NCI-H146 treated with DMSO at 0.1 percent for 48 hours (cell line): ENCODE measurements at regions not wholly inside any gene's neighbourhood (a gene's known extent, or its start where the extent isn't known, plus 50 kb on each side); places are given as distances from the start of the nearest gene placed in this dataset.
"Not testable (repeated sequence)": the region's sequence is repeated elsewhere in the genome, so short reads cannot be mapped to it uniquely, and the experiment has no call there.

Experiments used
- DNase-seq: peaks from one replicate; lab custom pipeline; 2025; ENCODE audit not compliant: unreplicated experiment; lab: John Stamatoyannopoulos, UW

DNA sequence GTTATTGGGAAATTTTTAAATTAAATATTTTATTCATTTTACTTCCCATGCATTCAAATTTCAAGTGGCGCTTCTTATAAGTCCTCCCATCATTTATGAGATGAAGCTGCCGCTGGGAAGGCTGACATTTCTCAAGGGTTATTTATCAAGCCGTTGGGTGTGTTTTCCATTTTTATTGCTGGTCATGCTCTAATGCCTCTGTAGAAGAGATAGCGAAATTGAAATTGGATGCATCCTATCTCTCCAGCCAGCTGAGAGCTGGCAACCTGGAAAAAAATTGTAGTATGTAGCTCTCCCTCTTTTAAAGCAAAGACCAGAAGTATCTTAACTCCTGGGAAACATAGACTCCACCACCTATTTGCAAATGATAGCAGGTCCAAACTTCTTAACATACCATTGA is 135.9 kb downstream of the C6orf118 start:
- DNase-seq, result no peak

DNA sequence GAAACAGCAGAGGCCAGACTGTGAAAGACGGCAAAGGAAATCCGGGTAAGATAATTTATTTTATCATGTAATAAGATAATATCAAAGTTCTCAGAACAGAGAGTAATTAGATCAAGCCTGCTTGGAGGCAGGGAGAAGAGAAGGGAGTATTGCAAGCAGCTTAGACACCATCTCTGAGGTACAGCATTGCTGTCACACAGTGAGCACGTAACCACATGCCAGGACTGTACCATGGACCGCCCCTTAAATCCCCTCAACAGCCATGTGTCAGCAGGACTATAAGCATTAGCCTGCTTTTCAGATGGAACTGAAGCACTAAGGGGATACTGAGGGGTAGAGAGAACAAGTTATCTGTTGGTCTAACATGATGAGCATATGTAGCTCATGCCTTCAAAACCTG is 141.5 kb downstream of the C6orf118 start:
- DNase-seq, result no peak

DNA sequence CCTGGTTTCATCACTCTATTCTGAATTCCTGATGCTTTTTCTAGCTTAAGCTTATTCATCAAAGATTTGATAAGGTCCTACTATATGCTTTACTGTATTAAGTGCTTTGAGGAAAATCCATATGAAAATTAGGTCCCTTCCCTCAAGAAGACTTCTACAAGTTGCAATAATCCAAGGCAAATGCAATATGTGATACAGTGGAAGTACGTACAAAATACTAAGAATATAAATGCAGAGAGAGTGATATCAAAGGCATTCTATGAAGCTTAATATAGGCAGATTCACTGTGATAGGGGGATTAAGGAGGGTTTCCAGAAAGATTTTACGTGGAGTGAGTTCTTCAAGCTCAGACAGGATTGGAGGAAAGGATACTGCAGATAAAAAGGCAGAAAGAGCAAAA is 142.1 kb downstream of the C6orf118 start:
- no peak for DNase-seq

DNA sequence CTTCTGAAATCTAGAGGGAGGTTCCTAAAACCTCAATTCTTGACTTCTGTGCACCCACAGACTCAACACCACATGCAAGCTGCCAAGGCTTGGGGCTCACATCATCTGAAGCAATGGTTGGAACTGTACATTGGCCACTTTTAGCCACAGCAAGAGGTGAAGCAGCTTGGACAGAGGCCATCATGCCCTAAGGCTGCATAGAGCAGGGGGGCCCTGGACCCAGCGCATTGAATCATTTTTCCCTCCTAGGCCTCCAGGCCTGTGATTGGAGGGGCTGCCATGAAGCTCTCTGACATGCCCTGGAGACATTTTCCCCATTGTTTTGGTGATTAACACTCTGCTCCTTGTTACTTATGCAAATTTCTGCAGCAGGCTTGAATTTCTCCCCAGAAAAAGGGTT is 145.9 kb downstream of the C6orf118 start:
- DNase-seq, result no peak

DNA sequence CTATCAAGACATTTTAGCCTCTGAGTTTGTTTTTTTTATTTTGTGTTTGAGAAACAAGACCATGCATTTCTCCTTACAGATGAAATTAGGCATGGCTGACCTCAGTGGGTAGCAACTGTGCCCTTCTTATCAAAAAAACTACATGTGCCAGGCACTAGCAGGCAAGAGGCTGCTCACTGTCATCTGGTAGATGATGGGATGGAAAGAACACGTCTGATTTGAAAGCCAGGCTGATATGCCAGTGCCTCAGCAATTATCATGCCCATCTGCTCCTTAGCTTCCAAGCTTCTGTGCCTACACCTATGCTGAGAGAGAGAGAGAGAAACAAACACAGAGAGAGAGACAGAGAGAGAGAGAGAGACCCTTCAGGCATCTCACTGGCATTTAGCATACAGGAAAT is 149.9 kb downstream of the C6orf118 start:
- no peak for DNase-seq

DNA sequence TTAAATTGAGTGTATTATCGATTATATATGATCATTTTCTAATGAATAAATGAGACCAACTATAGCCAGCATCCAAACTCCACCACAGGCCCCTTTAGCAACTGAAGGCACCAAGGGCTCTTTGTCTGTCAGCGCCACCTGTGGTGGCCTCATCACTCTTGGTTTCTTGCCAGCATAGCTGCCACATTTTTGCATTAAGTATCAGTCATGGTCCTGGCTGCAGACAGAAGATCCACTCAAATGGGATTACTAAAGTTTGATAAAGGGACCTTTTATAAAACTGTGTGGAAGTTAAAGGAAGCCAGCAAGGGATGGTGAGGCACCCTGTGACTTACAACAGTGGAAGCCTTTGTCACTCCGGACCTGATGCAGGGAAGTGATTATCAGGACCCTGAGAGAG is 162.9 kb downstream of the C6orf118 start:
- no peak for DNase-seq

DNA sequence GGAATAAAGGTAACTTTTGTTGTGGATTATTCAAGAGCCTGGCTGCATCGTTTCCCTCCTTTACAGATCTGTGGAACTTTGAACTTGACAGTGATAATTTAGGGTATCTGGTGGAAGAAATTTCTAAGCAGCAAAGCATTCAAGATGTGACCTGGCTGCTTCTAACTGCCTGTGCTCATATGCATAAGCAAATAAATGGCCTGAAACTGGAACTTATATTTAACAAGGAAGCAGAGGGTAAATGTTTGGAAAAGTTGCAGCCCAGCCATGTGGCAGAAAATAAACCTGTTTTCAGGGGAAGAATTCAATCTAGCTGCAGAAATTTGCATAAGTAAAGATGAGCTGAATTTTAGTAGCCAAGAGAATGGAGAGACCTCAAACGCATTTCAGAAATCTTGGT is 173.5 kb downstream of the C6orf118 start:
- no peak for DNase-seq

DNA sequence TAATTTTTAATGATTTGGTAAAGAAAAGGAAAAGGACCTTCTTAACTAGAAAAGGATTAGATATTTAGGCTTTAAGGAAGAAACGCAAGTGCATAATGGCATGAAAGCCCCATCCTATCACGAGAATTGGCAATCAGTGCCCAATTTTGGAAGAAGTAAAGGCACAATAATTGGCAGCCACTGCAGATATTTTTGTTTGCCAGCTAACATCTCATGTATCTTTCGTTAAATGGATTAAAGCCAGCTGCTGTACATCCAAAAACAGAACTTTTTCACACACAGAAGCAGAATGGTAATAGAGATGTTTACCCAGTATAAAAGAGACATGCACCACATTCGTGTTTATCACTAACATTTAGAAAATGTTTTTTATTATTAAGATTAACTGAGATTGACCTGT is 180.3 kb downstream of the C6orf118 start:
- DNase-seq, result no peak

- not testable (repeated sequence) for DNase-seq
Observed at GRCh38 chr6:165127743-165128142, 181.7 kb downstream of the C6orf118 start.

- not testable (repeated sequence) for DNase-seq
Observed at GRCh38 chr6:165124681-165125080, 184.7 kb downstream of the C6orf118 start.

- no peak for DNase-seq
Observed at GRCh38 chr6:165119231-165120020, 190.0 kb downstream of the C6orf118 start.

DNA sequence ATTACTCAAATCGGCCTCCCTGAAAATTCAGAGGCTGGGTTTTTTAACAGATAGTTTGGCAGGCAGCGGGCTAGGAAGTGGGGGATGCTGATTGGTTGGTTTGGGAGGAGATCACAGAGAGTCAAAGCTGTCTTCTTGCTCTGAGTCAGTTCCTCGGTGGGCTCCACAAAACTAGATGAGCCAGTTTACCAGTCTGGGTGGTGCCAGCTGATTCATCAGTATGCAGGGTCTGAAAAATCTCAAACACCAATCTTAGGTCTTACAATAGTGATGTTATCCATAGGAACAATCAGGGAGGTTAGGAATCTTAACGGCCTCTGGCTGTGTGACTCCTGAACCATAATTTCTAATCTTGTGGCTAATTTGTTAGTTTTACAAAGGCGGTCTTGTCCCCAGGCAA is 190.7 kb downstream of the C6orf118 start:
- DNase-seq, result no peak

DNA sequence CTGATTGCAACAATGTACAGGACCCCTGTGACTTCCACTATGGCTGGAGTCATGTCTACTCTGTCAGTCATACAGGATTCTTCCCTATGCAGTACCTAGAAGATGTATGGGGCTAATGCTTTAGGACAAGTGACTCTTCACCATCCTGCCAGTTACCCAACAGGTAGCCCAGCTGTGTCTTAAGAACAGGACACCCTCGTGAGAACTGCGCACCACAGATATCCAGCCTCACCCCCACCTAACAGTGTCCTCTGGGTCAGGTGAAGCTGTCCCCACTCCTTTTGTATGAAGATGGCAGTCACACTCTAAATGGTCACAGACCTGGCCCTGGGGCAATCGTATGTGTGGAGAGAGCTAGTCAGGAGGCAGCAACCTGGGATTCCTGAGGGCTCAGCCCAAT is 191.6 kb downstream of the C6orf118 start:
- DNase-seq, result no peak

DNA sequence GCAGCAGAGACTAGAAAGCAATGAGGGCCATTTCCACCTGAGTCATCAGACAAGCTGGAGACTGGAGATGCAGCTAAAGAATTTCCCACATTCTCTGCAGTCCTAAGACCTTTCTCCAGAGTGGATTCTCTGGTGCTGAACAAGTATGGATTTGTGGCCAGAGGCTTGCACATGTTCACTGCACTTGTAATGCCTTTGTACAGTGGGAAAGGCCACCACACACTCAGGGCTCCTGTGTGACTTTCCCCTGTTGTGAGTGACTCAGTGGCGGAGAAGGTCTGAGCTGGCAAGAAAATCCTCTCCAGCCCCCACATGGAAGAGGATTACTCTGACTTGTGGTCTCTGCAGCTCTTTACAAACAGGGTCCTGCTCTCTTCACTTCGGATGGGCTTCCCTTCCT is 192.3 kb downstream of the C6orf118 start:
- DNase-seq, result no peak

DNA sequence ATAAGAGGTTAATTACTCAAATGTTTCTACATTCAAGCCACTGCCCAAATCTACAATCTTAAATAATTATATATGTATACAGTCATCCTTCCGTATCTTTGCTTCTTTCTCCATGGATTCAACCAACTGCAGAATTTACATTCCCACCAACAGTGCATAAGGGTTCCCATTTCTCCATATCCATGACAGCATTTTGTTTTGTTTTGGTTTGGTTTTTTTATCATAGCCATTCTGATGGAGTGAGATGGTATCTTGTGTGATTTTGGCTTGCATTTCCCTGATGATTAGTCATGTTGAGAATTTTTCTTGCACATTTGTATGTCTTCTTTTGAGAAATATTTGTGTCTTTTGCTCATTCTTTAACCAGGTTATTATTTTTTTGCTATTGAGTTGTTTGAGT is 198.5 kb downstream of the C6orf118 start:
- no peak for DNase-seq

GRCh38 chr6:165109011-165109410 is 200.4 kb downstream of the C6orf118 start:
- no peak for DNase-seq

- no peak for DNase-seq
Observed at GRCh38 chr6:165106261-165106660, 203.1 kb downstream of the C6orf118 start.

DNA sequence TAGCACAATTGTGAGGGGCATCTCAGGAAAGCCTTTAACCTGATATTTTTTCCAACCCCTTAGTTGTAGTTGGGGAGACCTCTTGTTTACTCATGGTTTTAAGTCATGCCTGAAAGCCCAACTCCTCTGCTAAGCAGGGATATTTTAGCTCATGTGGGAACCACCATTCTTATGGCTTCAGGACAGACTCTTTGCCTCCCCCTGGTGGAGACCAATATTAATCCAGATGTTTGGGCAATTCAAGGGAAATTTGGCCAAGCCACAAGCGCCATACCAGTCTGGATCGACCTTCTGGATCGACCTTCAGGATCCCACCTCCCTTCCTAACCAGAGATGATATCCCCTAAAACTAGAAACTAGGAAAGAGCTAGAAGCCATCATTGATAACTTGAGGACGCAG is 211.2 kb downstream of the C6orf118 start:
- DNase-seq, result no peak

DNA sequence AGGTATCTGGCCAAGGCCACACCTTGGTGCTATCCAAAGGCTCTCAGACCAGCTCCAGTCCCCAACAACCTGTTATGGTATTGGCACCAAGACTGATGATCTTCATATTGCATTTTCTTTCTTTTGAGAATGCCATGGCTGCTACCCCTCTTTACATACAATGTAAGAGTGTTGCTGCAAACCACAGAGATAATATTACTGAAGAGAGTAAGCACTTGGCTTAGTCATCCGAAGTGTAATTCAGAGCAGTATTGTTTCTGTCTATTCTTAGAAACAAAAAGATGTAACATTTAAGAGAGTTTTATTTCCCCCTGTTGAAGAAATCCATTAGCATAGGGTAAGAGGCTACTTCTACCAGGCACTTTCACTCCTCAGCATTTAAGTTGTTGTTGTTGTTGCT is 212.5 kb downstream of the C6orf118 start:
- no peak for DNase-seq

GRCh38 chr6:165096209-165096608 is 213.2 kb downstream of the C6orf118 start:
- DNase-seq, result no peak

DNA sequence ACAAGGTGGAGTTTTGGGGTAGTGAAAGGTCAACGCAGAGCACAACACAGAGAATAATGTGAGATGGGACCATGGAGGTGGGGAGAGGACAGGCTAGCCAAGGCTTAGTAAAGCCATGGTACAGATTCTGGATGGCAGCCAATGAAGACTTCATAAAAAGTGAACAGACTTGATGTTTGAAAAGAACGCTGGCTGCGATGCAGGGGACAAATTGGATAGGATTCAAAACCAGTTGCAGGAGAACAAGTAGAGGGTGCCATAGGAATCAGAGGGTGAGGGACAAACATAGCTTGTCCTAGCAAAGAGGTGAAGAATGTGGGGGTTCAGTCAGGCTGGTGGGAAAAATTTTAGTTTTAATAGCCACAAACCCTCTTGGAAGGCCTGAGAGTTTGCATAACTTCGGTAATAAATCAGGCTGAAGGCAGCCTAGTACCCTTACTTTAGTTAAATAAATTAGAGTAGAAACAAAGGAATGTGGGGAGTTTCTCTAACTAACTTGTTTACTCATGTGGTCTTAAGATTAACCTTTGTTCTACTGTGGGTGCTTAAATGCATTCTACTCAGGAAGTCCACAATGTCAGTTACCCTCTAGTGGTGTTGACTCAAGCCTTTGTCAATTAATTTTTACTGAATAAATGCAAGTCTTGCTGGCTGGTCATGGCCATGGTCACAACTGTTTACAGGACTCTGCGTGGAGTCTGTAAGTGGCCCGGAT is 216.4 kb downstream of the C6orf118 start:
- no peak for DNase-seq

DNA sequence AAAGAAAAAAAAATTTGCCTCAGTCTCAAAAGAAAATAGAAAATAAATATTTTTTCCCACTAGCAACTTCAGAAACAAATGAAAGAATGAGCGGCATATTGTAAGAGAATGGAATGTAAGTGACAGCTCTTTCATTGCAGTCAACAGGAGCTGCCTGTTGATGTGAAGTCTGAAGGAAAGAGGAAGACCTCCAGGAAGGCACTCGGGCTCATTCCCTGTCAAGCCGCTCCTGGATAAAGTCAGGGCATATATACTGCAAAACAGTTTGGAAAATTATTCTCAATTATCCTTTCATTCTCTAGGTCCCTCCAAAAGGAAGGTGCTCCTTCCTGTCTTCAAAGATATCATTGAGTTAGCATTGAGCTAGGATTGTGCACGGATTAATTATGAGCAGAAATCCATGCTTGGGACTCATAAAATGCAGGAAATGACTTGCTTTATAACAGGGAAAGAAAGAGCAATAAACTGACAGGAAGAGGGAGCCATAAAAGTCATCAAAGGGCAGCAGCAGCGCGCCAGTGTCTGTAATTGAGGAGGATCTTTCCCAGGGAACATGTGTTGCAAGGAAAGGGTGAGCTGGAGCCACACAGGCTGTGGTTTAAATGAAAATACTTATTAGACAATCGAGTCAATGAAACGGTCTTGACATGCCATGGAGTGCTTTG is 218.2 kb downstream of the C6orf118 start:
- no peak for DNase-seq
